Neural cell (in vitro differentiated cells): ENCODE measurements at regions not wholly inside any gene's neighbourhood (a gene's known extent, or its start where the extent isn't known, plus 50 kb on each side); places are given as distances from the start of the nearest gene placed in this dataset.

Source experiments
- H2AFZ ChIP-seq: fragments of 200-600, 300-800 bp; sonication (generic), shearing (Covaris generic); 2 replicates; pipeline ENCODE4 v1.6.0; 2014; ENCODE audit warnings: low read depth, mild to moderate bottlenecking, antibody characterized with exemption, low read length, moderate library complexity
- H3F3A ChIP-seq: fragments of 200-600 bp; shearing (Covaris generic); 2 replicates; pipeline ENCODE4 v1.6.1; 2016; ENCODE audit warnings: mild to moderate bottlenecking, moderate library complexity, mixed read lengths, antibody characterized with exemption, low read length; ENCODE audit not compliant: insufficient read depth, poor library complexity, severe bottlenecking
- H3K27ac ChIP-seq: fragments of 200-600, 300-800 bp; sonication (generic), shearing (Covaris generic); 2 replicates; pipeline ENCODE4 v1.5.1; 2014; ENCODE audit warnings: mild to moderate bottlenecking, low read length, moderate library complexity
- H3K27me3 ChIP-seq: fragments of 300-800, 200-600 bp; sonication (generic), shearing (Covaris generic); 2 replicates; pipeline ENCODE4 v1.6.0; 2014; ENCODE audit warnings: mild to moderate bottlenecking, low read depth, low read length, moderate library complexity; ENCODE audit not compliant: insufficient read depth
- H3K36me3 ChIP-seq: fragments of 300-800, 200-600 bp; sonication (generic), shearing (Covaris generic); 2 replicates; pipeline ENCODE4 v1.5.1; 2014; ENCODE audit warnings: mild to moderate bottlenecking, antibody characterized with exemption, low read length, moderate library complexity; ENCODE audit not compliant: insufficient read depth
- H3K4me2 ChIP-seq: fragments of 300-800, 200-600 bp; sonication (generic), shearing (Covaris generic); 2 replicates; pipeline ENCODE4 v1.6.0; 2014; ENCODE audit warnings: mild to moderate bottlenecking, low read length
- H3K4me3 ChIP-seq: fragments of 300-800, 200-600 bp; sonication (generic), shearing (Covaris generic); 2 replicates; pipeline ENCODE4 v1.5.1; 2014; ENCODE audit warnings: mild to moderate bottlenecking, low read length, moderate library complexity
- H3K79me2 ChIP-seq: fragments of 200-600 bp; shearing (Covaris generic); replicated peaks from 2 replicates; pipeline ENCODE4 v1.6.0; 2014; ENCODE audit warnings: mild to moderate bottlenecking, low read length, moderate library complexity; ENCODE audit not compliant: insufficient read depth
- H3K9ac ChIP-seq: fragments of 300-800, 200-600 bp; sonication (generic), shearing (Covaris generic); 2 replicates; pipeline ENCODE4 v1.6.1; 2016; ENCODE audit warnings: mild to moderate bottlenecking, low read length, mixed read lengths
- H3K9me2 ChIP-seq: fragments of 200-600 bp; shearing (Covaris generic); 2 replicates; pipeline ENCODE4 v1.6.1; 2016; ENCODE audit warnings: mild to moderate bottlenecking, low read length, mixed read lengths; ENCODE audit not compliant: insufficient read depth
- H3K9me3 ChIP-seq: fragments of 200-600, 300-800 bp; sonication (generic), shearing (Covaris generic); 2 replicates; pipeline ENCODE4 v1.6.1; 2016; ENCODE audit warnings: mild to moderate bottlenecking, mixed run types, low read length, moderate library complexity, mixed read lengths
- H4K20me1 ChIP-seq: fragments of 200-600 bp; shearing (Covaris generic); 2 replicates; pipeline ENCODE4 v1.6.1; 2016; ENCODE audit warnings: mild to moderate bottlenecking, mixed run types; ENCODE audit not compliant: insufficient read depth
- CTCF ChIP-seq: fragments of 450-650 bp; IDR thresholded peaks from 2 replicates; pipeline ENCODE4 v1.5.1; 2014; ENCODE audit warnings: antibody characterized with exemption, mild to moderate bottlenecking, moderate library complexity; ENCODE audit not compliant: poor library complexity, severe bottlenecking
- EP300 ChIP-seq: fragments of 450-650 bp; conservative IDR thresholded peaks from 2 replicates; pipeline ENCODE4 v1.6.1; 2014; ENCODE audit warnings: antibody characterized with exemption, mild to moderate bottlenecking, moderate library complexity; ENCODE audit not compliant: poor library complexity, severe bottlenecking
- EZH2 ChIP-seq: fragments of 200-600, 300-800 bp; shearing (Covaris generic), sonication (generic); IDR thresholded peaks from 2 replicates; pipeline ENCODE4 v1.6.1; 2014; ENCODE audit warnings: antibody characterized with exemption, low read length, borderline replicate concordance, mild to moderate bottlenecking; ENCODE audit not compliant: insufficient read depth, poor library complexity, severe bottlenecking
- MXI1 ChIP-seq: fragments of 450-650 bp; conservative IDR thresholded peaks from 2 replicates; pipeline ENCODE4 v1.6.1; 2014; ENCODE audit warnings: antibody characterized with exemption, mild to moderate bottlenecking; ENCODE audit not compliant: poor library complexity, severe bottlenecking
- POLR2AphosphoS5 ChIP-seq: IDR thresholded peaks from 2 replicates; pipeline ENCODE4 v1.6.1; 2012
- RAD21 ChIP-seq: fragments of 450-650 bp; conservative IDR thresholded peaks from 2 replicates; pipeline ENCODE4 v1.6.1; 2014; ENCODE audit warnings: antibody characterized with exemption, mild to moderate bottlenecking, moderate library complexity
- REST ChIP-seq: IDR thresholded peaks from 2 replicates; pipeline ENCODE4 v1.6.1; 2012; ENCODE audit warnings: borderline replicate concordance
- SMC3 ChIP-seq: fragments of 450-650 bp; conservative IDR thresholded peaks from 2 replicates; pipeline ENCODE4 v1.6.1; 2014; ENCODE audit warnings: antibody characterized with exemption, mild to moderate bottlenecking, moderate library complexity; ENCODE audit not compliant: poor library complexity
- TAF1 ChIP-seq: IDR thresholded peaks from 2 replicates; pipeline ENCODE4 v1.6.1; 2012; ENCODE audit warnings: low read depth

- no peaks in the 10 kb centered on the region for H4K20me1 ChIP-seq
- H3K36me3 ChIP-seq: no peaks in the 10 kb centered on the region
- H2AFZ ChIP-seq: no peak overlapping the region
- no peaks in the 10 kb centered on the region for H3K79me2 ChIP-seq
- TF ChIP-seq REST: no peak
- no peak for TF ChIP-seq EZH2
- no peak for TF ChIP-seq TAF1
- no peak for TF ChIP-seq EP300
- H3F3A ChIP-seq: no peaks in the 10 kb centered on the region
- H3K9ac ChIP-seq: no peak overlapping the region
- H3K4me3 ChIP-seq: no peak overlapping the region
- H3K9me2 ChIP-seq: no peaks in the 10 kb centered on the region
- no peak overlapping the region for H3K4me2 ChIP-seq
- no peaks in the 10 kb centered on the region for H3K9me3 ChIP-seq
- H3K27me3 ChIP-seq: no peaks in the 10 kb centered on the region
- no peak overlapping the region for H3K27ac ChIP-seq
These were observed 185.7 kb upstream of the AUTS2 start for GRCh38 chr7:69412331-69413146.

GRCh38 chr7:69414555-69414954 is 183.7 kb upstream of the AUTS2 start:
- Histone ChIP-seq H4K20me1 (no peaks in the 10 kb centered on the region), H3F3A (no peaks in the 10 kb centered on the region), H3K79me2 (no peaks in the 10 kb centered on the region), H3K4me2 (no peak overlapping the region), H3K27me3 (no peaks in the 10 kb centered on the region), H3K9me2 (no peaks in the 10 kb centered on the region), H3K9ac (no peak overlapping the region), H3K9me3 (no peaks in the 10 kb centered on the region), H3K4me3 (no peak overlapping the region), H3K27ac (no peak overlapping the region), H2AFZ (no peak overlapping the region), H3K36me3 (no peaks in the 10 kb centered on the region)
- TF ChIP-seq MXI1 (no peak), EP300 (no peak), TAF1 (no peak), RAD21 (no peak), POLR2AphosphoS5 (no peak), REST (no peak), EZH2 (no peak), CTCF (no peak), SMC3 (no peak)
